IMR-90 (cell line): ENCODE measurements at regions not wholly inside any gene's neighbourhood (a gene's known extent, or its start where the extent isn't known, plus 50 kb on each side); places are given as distances from the start of the nearest gene placed in this dataset.

Experiments
- RCOR1 ChIP-seq: IDR thresholded peaks from 2 replicates; pipeline ENCODE4 v1.6.1; 2012; ENCODE audit warnings: mild to moderate bottlenecking, low read length, improper control_type of control experiment; ENCODE audit not compliant: insufficient replicate concordance
- TF ChIP-seq, protein P1 (sequence below): conservative IDR thresholded peaks from 2 replicates; pipeline ENCODE4 v1.5.1; 2012; ENCODE audit warnings: mild to moderate bottlenecking, low read depth, low read length, improper control_type of control experiment

DNA sequence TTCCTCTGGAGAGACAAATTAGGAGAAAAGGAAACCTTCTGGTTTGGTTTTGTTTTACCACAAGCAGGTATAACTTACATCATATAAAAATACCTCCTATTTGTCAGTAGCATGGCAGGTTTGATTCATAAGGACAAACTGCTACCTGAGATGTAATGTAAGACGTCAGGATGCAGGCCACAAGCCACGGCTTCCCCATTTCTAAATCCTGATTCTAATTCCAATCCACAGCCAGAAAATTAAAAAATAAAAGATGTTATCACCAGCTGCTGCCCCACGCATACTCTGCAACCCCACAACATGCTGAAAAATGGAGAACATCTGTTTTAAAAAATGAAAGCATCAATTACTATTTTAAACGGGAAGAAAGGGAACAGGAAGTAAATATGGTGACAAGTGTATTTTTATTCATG lies 197.6 kb downstream of the BCL11A start:
- TF ChIP-seq, protein P1, sequence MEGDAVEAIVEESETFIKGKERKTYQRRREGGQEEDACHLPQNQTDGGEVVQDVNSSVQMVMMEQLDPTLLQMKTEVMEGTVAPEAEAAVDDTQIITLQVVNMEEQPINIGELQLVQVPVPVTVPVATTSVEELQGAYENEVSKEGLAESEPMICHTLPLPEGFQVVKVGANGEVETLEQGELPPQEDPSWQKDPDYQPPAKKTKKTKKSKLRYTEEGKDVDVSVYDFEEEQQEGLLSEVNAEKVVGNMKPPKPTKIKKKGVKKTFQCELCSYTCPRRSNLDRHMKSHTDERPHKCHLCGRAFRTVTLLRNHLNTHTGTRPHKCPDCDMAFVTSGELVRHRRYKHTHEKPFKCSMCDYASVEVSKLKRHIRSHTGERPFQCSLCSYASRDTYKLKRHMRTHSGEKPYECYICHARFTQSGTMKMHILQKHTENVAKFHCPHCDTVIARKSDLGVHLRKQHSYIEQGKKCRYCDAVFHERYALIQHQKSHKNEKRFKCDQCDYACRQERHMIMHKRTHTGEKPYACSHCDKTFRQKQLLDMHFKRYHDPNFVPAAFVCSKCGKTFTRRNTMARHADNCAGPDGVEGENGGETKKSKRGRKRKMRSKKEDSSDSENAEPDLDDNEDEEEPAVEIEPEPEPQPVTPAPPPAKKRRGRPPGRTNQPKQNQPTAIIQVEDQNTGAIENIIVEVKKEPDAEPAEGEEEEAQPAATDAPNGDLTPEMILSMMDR = no peak
- no peak for TF ChIP-seq RCOR1
